ENCODE measurements at regions not wholly inside any gene's neighbourhood (a gene's known extent, or its start where the extent isn't known, plus 50 kb on each side); places are given as distances from the start of the nearest gene placed in this dataset.

DNA sequence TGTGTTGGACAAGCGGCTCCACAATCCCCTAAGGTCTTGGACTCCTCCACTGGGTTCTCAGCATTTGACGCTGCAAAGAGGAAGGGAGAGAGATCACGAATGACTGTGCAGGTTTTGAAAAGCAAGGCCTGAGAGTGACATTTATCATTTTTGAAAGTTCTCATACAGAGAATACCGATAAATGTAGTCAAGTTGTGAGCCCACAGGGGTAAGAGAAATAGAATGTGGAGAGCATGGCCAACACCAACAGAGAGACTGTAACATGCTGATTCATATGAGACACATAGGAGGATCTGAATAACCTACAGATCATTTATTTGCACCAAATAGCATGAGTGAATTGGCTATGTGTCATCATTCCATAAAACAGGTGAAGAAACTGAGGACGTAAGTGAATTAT lies 230.5 kb upstream of the MBL2 start:
- ATAC-seq (no peak), DNase-seq (ENCODE audit: low spot score) (no peak)
- intact Hi-C loops (cut with DNase I): no loop called here

DNA sequence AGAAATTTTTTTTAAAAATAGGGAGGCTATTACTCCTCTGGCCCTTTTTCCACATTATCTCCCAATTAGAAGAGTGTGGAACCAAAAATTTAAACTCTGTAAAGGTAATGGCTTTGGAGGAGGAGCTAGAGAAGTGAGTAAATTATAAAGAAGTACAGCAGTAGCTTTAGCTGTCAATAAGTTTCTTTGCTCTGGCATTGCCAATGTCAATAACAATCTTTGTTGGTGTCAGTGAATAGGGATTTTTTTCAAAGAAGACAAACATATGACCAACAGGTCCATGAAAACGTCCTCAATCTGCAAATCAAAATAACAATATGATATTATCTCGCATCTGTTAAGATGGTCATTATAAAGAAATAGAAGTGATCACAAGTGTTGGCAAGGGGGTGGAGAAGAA lies 227.1 kb upstream of the MBL2 start:
- ATAC-seq: no peak
- no peak for DNase-seq (ENCODE audit: low spot score)
- intact Hi-C loops (cut with DNase I): no loop called here

- no peak for DNase-seq (ENCODE audit: low spot score)
- intact Hi-C loops (cut with DNase I): no loop called here
- ATAC-seq: no peak
Observed at GRCh38 chr10:52999258-52999657, 226.7 kb upstream of the MBL2 start.

GRCh38 chr10:52997007-52997406 lies 224.4 kb upstream of the MBL2 start:
- intact Hi-C loops (cut with DNase I): no loop called here
- no peak for ATAC-seq
- DNase-seq (ENCODE audit: low spot score): no peak

GRCh38 chr10:52994370-52994769 lies 221.8 kb upstream of the MBL2 start:
- no peak for ATAC-seq
- intact Hi-C loops (cut with DNase I): no loop called here
- DNase-seq (ENCODE audit: low spot score): no peak

GRCh38 chr10:52993109-52993508 lies 220.5 kb upstream of the MBL2 start:
- intact Hi-C loops (cut with DNase I): no loop called here
- ATAC-seq: no peak
- DNase-seq (ENCODE audit: low spot score): no peak

- ATAC-seq (no peak), DNase-seq (ENCODE audit: low spot score) (no peak)
- intact Hi-C loops (cut with DNase I): no loop called here
Observed at GRCh38 chr10:52992567-52992966, 220.0 kb upstream of the MBL2 start.

DNA sequence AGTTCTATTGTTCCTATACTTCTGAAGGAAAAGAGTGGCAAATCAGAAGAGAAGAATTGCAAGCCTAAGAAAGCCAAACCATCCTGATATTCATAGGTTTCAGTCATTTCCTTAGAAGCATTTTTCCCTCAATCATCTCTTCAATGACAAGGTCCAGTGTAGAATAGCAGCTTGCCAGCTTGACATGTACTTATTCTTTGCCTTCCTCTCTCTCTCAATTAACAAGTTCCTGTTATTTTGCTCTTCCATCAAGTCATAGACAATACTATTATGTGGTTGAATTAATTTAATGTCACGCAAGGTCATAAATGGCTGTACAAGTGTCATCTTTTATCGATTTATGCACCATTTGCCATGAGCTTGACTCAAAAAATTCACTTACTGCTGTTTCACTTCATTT lies 216.3 kb upstream of the MBL2 start:
- intact Hi-C loops (cut with DNase I): no loop called here
- DNase-seq (ENCODE audit: low spot score) (no peak), ATAC-seq (no peak)

DNA sequence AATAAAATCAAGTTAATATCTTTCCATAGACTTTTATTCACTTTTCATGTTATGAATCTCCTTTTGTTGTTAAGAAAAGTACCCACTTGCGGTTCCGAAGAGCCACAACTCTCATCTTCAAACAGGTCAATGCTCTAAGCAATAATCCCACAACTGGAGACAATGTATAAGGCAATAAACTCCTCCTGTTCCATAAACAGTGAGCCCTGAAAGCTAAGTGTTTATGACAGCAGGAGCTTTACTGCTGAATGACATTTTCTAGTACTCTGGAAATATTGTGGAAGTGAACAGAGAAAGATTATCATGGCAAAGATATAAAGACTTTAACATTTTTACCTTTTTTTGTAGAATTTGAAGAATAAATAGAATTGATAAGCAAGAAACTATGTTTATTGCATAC lies 213.5 kb upstream of the MBL2 start:
- ATAC-seq (no peak), DNase-seq (ENCODE audit: low spot score) (no peak)
- intact Hi-C loops (cut with DNase I): no loop called here

- DNase-seq (ENCODE audit: low spot score): no peak
- no peak for ATAC-seq
- intact Hi-C loops (cut with DNase I): no loop called here
Observed at GRCh38 chr10:52984169-52984568, 211.6 kb upstream of the MBL2 start.

- intact Hi-C loops (cut with DNase I): no loop called here
- DNase-seq (ENCODE audit: low spot score) (no peak), ATAC-seq (no peak)
Observed at GRCh38 chr10:52979295-52979990, 206.9 kb upstream of the MBL2 start.

- intact Hi-C loops (cut with DNase I): no loop called here
- DNase-seq (ENCODE audit: low spot score) (no peak), ATAC-seq (no peak)
Observed at GRCh38 chr10:52977581-52977980, 205.0 kb upstream of the MBL2 start.

DNA sequence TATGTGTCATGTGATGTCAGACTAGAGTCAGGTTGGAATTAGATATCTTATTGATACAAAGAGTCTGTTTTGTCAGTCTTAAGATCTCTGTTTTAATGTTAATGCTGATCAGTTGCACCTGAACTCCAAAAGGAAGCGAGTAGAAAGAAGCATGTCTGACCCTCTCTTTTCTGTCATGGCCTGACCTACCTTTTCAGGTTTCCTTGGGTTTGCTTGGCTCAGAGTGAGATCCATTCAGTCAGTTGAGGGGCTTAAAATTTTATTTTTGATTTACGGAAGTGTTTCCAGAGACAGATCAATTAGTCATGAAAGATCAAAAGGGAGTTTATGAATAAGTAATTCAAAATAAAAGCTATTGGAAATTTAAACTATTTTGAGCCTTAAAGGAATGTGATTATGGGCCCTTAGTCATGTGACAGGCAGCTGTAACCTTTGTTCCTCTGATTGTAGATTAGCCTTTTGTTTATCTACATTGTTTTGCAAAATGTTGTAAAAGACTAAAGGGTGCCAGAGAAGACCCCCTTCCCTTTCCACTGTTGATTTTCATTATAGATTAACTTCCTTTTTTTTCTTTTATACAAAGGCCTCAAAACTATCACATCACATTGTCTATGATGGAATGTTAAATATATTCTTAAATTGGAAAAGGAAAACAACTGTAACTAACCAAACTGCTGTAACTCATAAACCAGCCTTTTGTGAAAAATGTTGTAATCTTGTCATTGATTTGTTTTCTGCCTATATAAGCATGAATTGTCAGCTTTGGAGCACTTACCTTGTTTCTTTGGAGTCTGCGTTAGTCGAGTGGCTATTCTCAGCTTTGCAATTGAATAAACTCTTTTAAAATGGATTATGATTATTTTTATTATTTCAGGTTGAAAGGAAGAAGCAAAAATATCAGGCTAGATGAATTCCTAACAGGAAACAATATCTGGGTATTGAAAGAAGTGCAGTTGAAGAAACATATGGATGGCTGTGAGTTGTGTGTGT lies 195.5 kb upstream of the MBL2 start:
- ATAC-seq (no peak), DNase-seq (ENCODE audit: low spot score) (no peak)
- intact Hi-C loops (cut with DNase I): no loop called here

DNA sequence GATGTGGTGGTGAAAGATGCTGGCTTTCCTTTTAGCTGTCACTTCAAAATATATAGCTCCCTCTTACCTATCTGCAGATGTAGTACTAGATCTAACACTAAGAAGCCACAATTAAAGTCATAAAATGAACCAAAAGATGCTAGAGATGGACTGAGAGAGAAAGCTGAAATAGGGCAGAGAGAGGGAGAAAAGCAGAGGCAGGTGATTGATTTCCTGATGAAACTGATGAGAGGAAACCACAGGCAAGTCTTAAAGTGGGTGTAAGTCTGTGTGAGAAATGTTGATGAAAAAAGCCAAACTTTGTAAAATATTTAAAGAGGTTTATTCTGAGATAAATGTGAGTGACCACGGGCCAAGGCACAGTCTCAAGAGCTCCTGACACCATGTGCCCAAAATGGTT lies 194.3 kb upstream of the MBL2 start:
- DNase-seq (ENCODE audit: low spot score): no peak
- no peak for ATAC-seq
- intact Hi-C loops (cut with DNase I): no loop called here

- DNase-seq (ENCODE audit: low spot score) (no peak), ATAC-seq (no peak)
- intact Hi-C loops (cut with DNase I): no loop called here
Observed at GRCh38 chr10:52965938-52966401, 193.4 kb upstream of the MBL2 start.

DNA sequence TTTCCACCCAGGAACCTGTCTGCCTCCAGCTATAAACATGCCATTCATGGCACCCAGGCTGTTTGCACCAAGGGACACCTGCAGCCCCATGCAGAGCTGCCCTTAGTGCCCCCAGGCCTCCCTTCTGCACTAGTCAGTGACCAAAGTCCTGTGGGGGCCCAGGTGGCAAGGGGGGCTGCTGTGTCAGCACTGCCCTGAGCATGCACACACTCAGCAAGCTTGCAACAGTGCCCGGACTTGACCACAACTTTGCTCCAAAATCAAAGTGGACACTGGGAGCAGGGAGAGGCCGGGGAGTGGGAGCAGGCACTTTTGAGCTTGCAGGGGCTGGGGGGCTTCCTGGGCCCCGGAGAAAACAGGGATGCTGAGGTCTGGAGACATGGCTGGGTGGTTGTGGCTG lies 192.9 kb upstream of the MBL2 start:
- intact Hi-C loops (cut with DNase I): no loop called here

GRCh38 chr10:52961323-52961722 lies 188.7 kb upstream of the MBL2 start:
- no peak for ATAC-seq
- intact Hi-C loops (cut with DNase I): no loop called here
- DNase-seq (ENCODE audit: low spot score): no peak

More for the DNA sequence above, 192.9 kb upstream of the MBL2 start:
- DNase-seq (ENCODE audit: low spot score): no peak
- no peak for ATAC-seq

GRCh38 chr10:52959810-52960209 lies 187.2 kb upstream of the MBL2 start:
- ATAC-seq (no peak), DNase-seq (ENCODE audit: low spot score) (no peak)
- intact Hi-C loops (cut with DNase I): no loop called here

- no peak for DNase-seq (ENCODE audit: low spot score)
- intact Hi-C loops (cut with DNase I): no loop called here
- ATAC-seq: peak; percentile 38
Observed at GRCh38 chr10:52956861-52957260, 184.3 kb upstream of the MBL2 start.

DNA sequence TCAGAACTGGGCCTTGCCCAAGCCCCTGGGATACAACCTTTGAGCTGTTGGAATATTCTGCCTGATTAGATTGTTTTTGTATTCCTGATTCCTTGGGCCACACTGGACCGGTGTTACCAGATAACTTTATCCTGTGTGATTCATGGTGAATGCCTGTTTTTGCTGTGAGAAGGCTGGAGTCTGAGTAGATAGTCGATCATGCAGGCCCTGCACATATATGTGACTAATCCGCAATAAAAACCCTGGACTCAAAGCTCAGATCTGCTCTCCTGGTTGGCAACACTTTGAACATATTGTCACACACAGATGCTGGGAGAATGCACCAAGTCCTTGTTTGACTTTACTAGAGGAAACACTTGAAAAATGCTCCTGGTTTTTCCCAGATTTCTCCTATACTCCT lies 183.9 kb upstream of the MBL2 start:
- ATAC-seq (no peak), DNase-seq (ENCODE audit: low spot score) (no peak)
- intact Hi-C loops (cut with DNase I): no loop called here

Measured in sciatic nerve (tissue), 2 donors.